Stimulated activated CD4-positive, alpha-beta T cell treated with anti-CD3 and anti-CD28 coated beads, Interleukin-4, amount 100 ng/mL, for 1 hour (primary cell): ENCODE measurements at regions not wholly inside any gene's neighbourhood (a gene's known extent, or its start where the extent isn't known, plus 50 kb on each side); places are given as distances from the start of the nearest gene placed in this dataset.
"Not testable (repeated sequence)": the region's sequence is repeated elsewhere in the genome, so short reads cannot be mapped to it uniquely, and the experiment has no call there.

ENCODE experiments used
- DNase-seq: peaks from one replicate; pipeline ENCODE4 v3.0.0-alpha.2; 2020

GRCh38 chrX:122591546-122591945 lies 592.5 kb upstream of the GRIA3 start:
- DNase-seq = no peak

DNA sequence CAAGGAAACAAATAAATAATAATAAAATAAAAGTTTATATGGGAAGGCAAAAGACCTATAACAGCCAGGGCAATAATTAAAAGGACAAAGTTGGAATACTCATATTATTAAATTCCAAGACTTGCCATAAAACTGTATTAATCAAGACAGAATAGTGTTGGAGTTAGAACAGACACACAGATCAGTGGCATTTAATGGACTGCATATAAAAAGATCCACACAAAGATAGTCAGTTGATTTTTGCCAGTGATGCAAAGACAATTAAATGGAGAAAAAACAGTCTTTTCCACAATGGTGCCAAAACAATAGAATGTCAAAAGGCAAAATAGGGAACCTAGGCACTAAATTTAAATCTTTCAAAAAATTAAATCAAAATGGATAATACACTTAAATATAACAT lies 587.1 kb upstream of the GRIA3 start:
- no peak for DNase-seq

DNA sequence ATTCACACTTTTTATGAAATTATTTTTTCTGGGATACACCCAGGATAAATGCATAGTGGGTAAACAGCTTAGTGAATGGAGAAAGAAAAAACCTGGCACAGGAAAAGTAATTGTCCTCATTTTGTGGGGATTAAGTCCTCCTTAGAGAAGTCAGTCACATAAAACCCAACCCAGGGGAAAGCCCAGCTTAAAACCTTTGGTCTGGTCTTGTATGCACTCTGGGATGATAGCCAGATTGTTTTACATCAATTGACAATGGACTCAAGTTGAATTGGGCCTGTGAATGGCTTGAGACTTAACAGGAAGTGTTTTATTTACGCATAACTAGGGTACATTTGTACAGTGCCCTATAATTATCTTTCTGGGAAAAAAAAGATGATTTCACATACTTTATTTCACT lies 561.3 kb upstream of the GRIA3 start:
- no peak for DNase-seq

DNA sequence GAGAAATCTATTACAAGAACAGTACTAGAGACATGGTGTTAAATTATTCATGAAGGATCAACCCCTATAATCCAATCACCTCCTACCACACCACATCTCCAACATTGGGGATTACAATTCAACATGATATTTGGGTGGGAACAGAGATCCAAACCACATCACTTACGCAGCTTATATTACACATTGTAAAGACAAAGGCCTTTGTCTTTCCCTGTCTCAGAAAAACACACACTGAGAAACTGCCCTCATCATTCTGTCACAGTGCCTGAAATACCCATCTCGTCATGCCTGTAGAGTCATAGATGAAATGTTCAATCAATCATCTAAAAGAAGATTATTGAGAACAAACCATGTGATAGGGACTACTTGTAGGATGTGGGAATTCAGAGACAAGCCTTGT lies 558.8 kb upstream of the GRIA3 start:
- DNase-seq = no peak

DNA sequence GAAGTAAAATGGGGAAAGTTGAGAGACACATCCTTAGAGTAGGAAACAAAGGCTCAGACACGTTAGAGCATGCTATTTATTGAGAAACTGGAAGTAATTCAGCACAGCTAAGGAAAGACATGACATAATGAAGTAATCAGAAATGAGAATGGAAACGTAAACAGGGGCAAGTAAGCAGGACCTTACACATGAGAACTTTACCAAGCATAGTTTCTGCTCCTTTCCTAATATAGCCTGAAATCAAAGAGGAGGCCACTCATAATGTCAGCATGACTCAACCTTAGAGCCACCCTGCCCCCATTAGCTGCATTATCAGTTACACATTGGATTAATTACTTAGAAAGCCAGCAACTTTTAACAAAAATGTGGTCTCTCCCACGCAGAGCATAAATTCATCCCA lies 558.3 kb upstream of the GRIA3 start:
- no peak for DNase-seq

GRCh38 chrX:122626871-122627270 lies 557.2 kb upstream of the GRIA3 start:
- no peak for DNase-seq

GRCh38 chrX:122641136-122641535 lies 542.9 kb upstream of the GRIA3 start:
- DNase-seq = no peak

DNA sequence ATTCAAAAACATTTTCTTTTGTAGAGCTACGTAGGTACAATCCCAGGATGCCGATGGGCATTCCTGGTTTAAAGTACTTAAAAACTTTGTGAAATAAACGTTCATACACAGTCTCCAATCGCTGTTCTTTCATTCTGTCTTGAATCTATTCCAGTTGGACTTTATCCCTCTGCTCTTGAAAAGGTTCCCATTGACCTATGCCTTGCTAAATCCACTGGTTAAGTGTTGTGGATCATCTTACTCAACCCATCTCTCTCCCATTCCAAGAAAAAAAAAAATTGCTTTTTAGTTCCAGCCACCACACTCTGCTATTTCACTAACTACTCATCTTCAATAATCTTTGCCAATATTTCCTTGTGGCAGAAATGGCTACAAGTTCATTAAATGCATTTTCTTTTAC lies 542.3 kb upstream of the GRIA3 start:
- DNase-seq = no peak

GRCh38 chrX:122655256-122655655 lies 528.8 kb upstream of the GRIA3 start:
- DNase-seq = not testable (repeated sequence)

DNA sequence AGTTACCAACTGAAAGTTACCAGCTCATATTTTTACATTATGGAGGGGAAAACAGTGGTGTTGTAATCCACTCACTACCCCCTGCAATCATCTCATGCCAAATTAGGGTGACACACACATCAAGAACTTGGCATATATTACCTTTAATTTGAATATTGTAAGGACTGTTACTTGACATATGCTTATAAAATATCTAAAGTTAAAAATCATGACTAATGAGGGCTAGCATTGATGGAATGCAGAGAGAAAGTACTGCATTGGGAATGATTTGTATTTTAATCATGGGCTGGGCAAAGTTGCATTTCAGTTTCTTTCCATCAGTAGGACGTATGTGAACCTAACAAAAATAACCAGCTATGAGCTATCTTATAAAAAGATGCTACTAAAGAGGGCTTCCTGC lies 517.5 kb upstream of the GRIA3 start:
- DNase-seq = no peak

- DNase-seq = no peak
Measured at GRCh38 chrX:122667667-122668066, 516.4 kb upstream of the GRIA3 start.

DNA sequence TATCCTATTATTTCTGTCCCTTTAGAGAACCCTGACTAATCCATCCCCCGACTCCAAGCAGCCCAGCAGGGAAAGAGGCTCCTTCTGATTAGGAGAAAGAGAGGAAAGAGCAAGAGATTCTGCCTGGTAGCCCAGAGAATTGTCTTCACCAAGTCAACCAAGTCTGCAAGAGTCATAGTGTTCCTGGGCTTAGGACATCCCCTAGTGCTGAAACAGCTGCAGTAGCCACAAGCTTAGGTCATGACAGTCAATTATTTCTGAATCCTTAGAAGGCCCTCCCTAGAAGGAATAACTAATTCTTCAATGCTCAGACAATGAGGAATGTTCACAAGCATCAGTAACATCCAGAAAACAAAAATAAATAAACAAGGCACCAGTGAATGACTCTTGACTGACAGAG lies 480.3 kb upstream of the GRIA3 start:
- DNase-seq = no peak

GRCh38 chrX:122739770-122740169 lies 444.3 kb upstream of the GRIA3 start:
- no peak for DNase-seq

- no peak for DNase-seq
Measured at GRCh38 chrX:122770581-122770980, 413.5 kb upstream of the GRIA3 start.

DNA sequence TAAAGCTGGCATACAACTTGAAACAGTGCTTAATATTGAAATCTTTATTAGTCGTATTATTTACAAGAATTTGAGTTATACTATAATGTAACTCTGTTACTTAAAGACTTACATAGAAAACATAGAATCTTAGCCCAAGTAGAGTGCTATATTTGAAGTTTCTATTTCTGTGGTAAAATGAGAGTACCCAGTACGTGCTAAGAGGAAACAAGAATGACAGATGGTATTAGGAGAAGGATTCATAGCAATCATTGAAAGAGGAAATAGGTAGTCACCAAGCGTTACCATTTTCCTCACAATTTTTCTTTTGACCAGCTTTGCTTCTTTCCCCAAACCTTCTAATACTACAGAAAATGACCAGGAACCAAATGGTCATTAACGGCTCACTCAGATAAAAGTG lies 412.1 kb upstream of the GRIA3 start:
- DNase-seq = no peak

GRCh38 chrX:122777766-122778165 lies 406.3 kb upstream of the GRIA3 start:
- no peak for DNase-seq

- no peak for DNase-seq
Measured at GRCh38 chrX:122783918-122784317, 400.2 kb upstream of the GRIA3 start.

DNA sequence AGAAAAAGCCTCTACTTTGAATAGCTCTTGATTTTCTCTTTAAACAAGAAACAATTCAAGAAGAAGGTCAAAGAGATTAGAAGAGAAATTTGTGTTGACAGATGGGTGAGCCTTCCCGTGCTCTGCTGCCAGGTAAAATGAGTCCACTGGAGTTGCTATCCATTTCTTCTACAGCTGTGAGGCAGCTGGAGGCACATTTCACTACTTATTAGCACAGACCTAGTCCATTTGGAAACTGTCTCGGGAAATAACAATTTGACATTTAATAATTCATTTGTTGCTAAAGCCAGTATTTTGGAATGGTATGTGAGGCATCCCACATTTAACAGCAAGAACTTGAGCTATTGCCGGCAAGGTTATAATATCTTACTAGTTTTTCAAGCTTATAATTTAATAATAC lies 396.8 kb upstream of the GRIA3 start:
- DNase-seq = no peak

- DNase-seq = no peak
Measured at GRCh38 chrX:122788216-122788615, 395.9 kb upstream of the GRIA3 start.

DNA sequence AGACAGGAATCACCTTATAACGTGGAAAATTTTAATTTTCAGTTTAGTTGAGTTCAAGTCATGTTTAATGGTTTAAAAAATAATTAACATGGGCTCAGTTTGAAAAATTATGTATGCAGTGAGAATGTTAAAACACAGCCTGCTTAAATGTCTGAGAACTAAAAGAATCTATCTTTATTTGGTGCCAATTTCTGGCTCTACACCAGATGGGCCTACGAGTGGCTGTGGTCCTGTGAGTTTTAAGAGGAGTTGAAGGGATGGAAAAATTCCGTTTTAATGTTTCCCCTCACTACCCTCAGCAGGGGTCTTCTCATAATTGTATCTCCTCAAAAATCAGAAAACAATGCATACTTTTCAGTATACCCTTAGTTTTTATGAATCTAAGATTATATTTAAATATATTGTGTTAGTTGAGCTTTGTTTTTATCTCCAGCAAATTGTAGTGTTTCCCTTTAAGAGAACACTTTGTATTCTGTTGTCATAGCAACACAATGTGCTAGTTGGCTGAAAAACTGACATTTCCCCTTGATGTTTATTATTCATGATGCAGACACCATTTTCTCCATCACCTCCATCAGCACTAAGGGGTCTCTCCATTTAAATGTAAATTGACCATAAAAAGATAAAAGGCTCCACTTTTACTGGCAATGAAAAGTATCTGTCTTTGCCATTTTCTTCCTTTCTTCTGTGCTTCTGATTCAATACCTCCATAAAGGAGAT lies 393.5 kb upstream of the GRIA3 start:
- no peak for DNase-seq

DNA sequence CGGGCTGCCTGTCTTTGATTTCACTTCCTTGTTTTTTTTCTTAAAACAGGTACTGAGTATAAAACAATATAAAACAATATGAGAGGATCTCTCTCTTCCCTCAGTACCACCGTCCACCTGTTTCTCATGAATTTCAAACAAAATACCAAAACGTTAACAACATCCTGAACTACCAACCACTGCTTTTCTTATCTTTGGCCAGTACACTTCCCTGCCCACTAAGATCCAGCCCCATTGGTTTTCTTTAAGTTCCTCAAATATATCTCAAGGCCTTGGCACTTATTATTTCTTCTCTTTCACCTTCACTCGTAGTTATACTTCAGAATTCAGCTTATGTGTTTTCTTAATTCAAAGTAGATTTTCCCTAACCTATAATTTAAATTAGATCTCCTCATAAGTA lies 370.2 kb upstream of the GRIA3 start:
- DNase-seq = no peak

- DNase-seq = no peak
Measured at GRCh38 chrX:122816288-122816687, 367.8 kb upstream of the GRIA3 start.

DNA sequence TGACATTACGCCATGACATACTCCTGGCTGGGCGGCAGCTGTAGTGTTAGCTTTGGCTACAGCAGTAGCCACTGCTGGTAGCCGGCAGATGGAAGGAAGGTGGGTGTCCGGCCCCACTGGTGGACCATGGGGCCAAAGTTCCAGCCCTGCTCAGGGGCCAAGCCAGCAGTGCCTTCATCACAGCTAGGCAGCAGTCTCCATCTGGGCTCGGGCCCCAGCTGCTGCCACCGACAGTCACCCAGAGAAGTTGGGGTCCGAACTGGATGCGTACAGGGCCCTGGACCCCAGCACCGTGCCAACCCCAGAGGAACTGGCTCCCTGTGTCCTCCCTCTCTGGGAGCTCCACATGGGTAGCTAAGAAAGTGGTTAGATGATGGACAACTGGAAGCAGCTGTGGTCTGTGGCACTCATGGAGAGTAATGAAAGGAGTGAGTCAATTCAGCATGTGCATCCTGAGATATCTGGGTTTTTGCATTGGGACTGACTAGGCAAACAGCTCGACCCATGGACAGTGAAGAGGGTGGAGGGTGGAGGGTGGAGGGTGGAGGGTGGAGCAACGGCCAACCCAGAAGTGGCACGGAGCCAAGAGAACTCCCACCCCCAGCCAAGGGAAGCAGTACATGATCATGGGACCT lies 366.6 kb upstream of the GRIA3 start:
- no peak for DNase-seq

DNA sequence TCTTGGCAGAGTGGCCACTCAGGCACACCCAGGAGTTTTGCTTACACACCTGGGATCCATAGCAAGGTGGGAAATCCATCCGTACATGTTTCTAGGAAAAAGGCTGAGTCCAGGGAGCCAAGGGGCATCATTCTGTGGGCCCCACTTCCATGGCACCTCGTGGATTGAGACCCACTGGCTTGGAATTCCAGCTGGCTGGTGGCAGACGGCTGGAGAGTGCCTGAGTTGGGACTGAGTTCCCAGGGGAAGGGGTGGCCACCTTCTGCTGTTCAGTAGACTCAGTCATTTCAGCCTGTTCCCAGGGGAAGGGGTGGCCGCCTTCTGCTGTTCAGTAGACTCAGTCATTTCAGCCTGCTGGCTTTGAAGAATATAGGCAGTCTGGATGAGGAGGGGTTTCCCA lies 366.0 kb upstream of the GRIA3 start:
- no peak for DNase-seq

GRCh38 chrX:122833230-122833629 lies 350.8 kb upstream of the GRIA3 start:
- no peak for DNase-seq
